HG02610 (cell line): ENCODE measurements at regions not wholly inside any gene's neighbourhood (a gene's known extent, or its start where the extent isn't known, plus 50 kb on each side); places are given as distances from the start of the nearest gene placed in this dataset.

Experiments
- ATAC-seq: cut with Tn5 transposase; IDR thresholded peaks from one replicate; pipeline ENCODE4 v1.9.1; 2021; ENCODE audit warnings: mild to moderate bottlenecking, moderate library complexity; ENCODE audit not compliant: unreplicated experiment

DNA sequence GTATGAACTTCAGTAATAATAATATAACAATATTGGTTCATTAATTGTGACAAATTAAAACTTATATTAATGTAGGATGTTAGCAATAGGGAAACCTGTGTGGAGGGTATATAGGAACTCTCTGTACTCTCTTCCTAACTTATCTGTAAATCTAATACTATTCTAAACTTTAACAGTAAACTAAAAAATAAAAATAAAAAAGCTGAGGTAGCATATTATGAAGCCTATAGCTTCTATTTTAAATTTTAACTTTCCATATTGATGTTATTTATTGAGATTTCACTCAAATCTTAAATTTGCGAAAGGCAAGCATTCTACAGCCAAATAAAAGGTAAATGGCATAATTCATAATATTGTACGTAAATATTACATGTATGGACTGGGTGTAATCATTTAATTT is 326.4 kb downstream of the MEI4 start:
- no peak for ATAC-seq

DNA sequence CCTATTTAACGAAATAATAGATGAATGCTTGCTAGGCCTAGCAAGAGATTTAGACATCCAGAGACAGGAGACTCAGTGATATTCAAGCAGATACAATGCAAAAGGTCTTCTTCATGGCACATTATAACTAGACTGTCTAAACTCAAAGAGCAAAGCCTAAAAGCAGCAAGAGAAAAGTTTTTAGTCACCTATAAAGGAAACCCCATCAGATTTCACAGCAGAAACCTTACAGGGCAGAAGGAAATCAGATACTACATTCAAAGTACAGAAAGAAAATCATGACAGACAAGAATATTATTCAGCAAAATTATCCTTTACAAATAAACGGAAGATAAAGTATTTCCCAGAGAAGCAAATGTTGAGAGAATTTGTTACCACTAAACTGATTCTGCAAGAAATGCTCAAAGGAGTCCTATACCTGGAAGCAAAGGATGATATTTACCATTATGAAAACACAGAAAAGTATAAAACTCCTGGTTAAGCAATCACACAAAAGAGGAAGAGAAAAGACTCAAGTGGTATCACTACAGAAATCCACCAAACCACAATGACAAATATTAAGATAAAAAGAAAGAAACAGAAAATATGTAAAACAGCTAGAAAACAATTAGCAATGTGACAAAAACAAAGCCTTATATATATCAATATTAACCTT is 333.7 kb downstream of the MEI4 start:
- peak; percentile 90 for ATAC-seq

DNA sequence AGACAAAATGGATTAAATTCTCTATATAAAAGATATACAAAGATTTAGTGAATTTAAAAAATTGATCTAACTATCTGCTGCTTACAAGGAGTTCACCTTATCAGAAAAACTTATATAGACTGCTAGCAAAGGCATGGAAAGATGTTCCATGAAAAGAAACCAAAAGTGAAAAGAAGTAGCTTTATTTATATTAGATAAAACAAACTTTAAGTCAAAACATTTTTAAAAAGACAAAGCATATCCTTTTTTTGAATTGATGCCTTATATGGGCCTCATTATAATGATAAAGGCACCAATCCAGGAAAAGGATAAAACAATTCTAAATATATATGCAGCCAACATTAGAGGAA is 334.2 kb downstream of the MEI4 start:
- ATAC-seq = peak; percentile 19

DNA sequence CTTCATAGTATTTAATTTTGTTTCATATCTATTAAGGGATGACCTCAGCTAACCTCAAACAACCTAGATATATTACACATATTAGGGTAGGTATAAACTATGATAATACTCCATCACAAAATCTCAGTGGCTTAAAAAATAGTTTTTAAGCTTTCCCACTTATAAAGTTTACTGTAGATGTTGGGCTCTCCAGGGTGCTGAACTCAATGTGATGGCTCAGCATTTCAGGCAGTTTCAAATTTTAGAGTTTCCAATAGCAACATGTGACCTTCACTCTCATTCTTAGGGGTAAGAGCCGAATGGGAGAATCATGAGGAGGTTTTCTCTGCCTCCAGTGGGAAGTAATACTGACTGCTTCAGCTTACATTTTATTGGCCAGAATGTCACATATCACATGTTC is 357.3 kb downstream of the MEI4 start:
- ATAC-seq = no peak

DNA sequence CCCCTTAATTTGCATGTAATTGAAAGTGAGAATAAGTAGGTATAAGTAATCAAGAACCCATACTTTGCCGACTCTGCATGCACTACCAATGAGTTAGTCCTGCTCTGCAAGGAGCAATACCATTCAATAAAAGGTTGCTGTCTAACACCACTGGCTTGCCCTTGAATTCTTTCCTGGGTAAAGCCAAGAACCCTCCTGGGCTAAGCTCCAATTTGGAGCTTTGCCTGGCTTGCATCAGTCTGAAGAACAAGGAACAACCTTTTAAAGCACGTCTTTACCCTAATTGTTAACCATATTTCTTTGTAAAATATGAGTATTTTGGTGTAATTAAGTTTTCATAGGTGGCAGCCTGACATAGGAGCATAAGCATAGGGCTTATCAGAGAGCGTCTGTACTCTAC is 367.7 kb downstream of the MEI4 start:
- no peak for ATAC-seq

GRCh38 chr6:78025502-78025901 is 372.7 kb downstream of the MEI4 start:
- ATAC-seq = no peak

GRCh38 chr6:78031228-78031627 is 378.4 kb downstream of the MEI4 start:
- ATAC-seq = no peak

GRCh38 chr6:78059171-78059570 is 406.3 kb downstream of the MEI4 start:
- no peak for ATAC-seq

GRCh38 chr6:78062993-78063392 is 410.2 kb downstream of the MEI4 start:
- ATAC-seq = no peak

GRCh38 chr6:78076371-78076770 is 423.5 kb downstream of the MEI4 start:
- no peak for ATAC-seq

GRCh38 chr6:78089531-78089930 is 436.7 kb downstream of the MEI4 start:
- ATAC-seq = no peak

DNA sequence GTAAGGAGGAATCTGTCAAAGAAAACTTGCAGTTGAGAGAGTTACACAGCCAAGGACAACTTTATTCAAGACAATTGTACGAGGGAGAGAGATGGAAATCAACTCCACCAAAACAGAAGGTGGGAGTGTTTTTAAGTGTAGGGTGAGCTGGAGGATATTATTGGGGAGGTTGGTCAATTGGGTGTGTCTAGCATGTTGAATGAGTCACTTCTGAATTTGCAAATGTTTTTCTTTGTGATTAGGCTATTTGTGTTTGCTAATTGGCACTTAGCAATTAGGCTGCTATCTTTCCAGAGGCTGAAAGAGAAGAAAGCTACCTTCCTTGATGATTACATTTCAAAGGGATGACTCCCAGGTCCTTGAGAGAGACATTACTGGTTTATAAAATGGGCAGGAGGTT is 441.1 kb downstream of the MEI4 start:
- no peak for ATAC-seq

DNA sequence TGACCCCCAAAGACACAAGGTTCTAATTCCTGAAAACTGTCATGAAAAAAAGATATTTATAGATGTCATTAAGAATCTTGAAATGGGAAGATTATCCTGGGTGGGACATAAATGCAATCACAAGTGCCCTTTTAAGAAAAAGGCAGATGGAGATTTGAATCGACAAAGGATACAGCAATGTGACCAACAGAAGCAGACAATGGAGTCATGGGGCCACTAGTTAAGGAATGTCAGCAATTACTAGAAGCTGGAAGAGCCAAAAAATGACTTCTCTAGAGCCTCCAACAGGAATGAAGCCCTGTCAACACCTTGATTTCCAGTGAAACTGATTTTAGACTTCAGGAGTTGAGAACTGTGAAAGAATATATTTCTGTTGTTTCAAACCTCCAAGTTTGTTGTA is 448.5 kb downstream of the MEI4 start:
- no peak for ATAC-seq

DNA sequence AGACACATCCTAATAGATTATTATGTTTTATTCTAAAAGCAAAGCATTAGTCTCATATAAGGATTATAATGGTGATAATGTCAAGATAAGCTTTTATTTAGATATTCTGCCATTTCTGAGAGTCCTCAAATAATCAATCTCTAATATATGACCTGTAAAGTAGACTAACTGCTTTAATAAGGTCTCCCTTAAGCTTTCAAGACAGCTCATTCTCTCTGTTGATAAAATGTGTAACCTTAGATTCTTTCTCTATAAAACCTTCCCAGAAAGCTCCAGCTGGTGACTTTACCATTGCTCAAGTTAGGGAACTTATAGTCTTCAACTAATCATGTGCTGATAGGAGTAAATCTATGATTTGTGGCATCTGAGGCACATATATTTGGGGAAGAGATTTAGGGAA is 457.8 kb downstream of the MEI4 start:
- no peak for ATAC-seq

- no peak for ATAC-seq
Measured at GRCh38 chr6:78117966-78118365, 465.1 kb downstream of the MEI4 start.

GRCh38 chr6:78131521-78131920 is 478.7 kb downstream of the MEI4 start:
- no peak for ATAC-seq

- ATAC-seq = no peak
Measured at GRCh38 chr6:78132671-78133410, 480.0 kb downstream of the MEI4 start.

DNA sequence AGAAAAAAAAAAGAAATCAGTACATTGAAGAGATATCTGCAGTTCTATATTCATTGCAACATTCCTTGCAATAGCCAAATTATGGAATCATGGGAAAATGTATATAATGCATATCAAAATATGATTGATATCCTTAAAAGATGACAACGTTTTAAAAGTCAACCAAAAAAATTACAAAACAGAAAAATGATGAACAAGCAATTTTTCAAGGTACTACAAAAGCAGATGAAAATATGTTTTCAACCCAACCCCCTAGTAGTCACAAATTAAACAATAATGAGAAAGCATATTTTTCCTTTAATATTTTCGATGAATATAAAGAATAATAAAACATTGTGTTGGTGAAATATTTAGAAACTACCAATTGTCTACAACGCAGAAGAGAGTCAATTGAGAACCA is 497.6 kb downstream of the MEI4 start:
- no peak for ATAC-seq

GRCh38 chr6:78153976-78154375 is 501.1 kb downstream of the MEI4 start:
- ATAC-seq = no peak

- ATAC-seq = no peak
Measured at GRCh38 chr6:78157606-78158005, 504.8 kb downstream of the MEI4 start.

GRCh38 chr6:78188891-78189290 is 536.1 kb downstream of the MEI4 start:
- ATAC-seq = no peak

DNA sequence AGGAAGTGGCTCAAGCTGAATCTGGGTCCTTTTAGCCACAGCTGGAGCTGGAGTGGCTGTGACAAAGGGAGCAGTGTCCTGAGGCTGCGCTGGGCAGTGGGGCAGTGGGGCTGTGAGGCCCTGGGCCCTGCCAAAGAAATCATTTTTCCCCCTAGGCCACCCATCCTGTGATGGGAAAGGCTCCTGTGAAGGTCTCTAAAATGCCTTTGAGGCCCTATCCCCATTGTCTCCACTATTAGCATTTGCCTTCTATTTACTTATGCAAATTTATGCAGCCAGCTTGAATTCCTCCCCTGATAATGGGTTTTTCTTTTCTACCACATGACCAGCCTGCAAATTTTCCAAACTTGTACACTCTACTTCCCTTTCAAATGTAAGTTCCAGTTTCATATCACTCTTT is 539.2 kb downstream of the MEI4 start:
- no peak for ATAC-seq

DNA sequence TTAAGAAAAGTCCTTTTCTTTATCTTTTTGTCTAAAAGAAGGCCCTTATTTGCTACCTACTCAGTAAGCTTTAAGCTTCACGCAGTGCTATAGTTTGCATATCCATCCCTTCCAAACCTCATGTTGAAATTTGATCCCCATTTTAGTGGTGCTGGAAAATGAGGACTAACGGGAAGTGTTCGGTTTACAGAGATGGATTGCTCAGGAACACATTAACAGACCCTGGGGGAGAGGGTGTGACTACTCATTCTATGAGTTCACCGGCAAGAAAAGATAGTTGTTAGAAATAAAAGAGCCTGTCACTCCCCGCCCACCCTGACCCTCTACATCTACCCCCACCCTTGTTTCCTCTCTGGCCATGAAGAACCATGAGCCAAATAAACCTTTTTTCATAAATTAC is 546.2 kb downstream of the MEI4 start:
- ATAC-seq = no peak
